MM.1S (cell line): ENCODE measurements at regions not wholly inside any gene's neighbourhood (a gene's known extent, or its start where the extent isn't known, plus 50 kb on each side); places are given as distances from the start of the nearest gene placed in this dataset.

ENCODE experiments used
- DNase-seq: peaks from one replicate; pipeline ENCODE4 v3.0.0-alpha.2; 2015
- H2AFZ ChIP-seq: fragments of 300-600 bp; sonication (generic); 2 replicates; pipeline ENCODE4 v1.6.0; 2016; ENCODE audit warnings: antibody characterized with exemption, low read length
- H3F3A ChIP-seq: fragments of 300-600 bp; sonication (generic); 2 replicates; pipeline ENCODE4 v1.6.1; 2016; ENCODE audit warnings: mild to moderate bottlenecking, antibody characterized with exemption, low read length, moderate library complexity, mixed read lengths; ENCODE audit not compliant: insufficient read depth
- H3K27ac ChIP-seq: fragments of 300-600 bp; sonication (generic); 2 replicates; pipeline ENCODE4 v1.5.1; 2016; ENCODE audit warnings: mild to moderate bottlenecking, low read length
- H3K27me3 ChIP-seq: fragments of 300-600 bp; sonication (generic); replicated peaks from 2 replicates; pipeline ENCODE4 v1.6.0; 2016; ENCODE audit warnings: low read length; ENCODE audit not compliant: insufficient read depth
- H3K36me3 ChIP-seq: fragments of 300-600 bp; sonication (generic); replicated peaks from 2 replicates; pipeline ENCODE4 v1.6.1; 2016; ENCODE audit warnings: mild to moderate bottlenecking, low read length, mixed read lengths; ENCODE audit not compliant: insufficient read depth
- H3K4me1 ChIP-seq: fragments of 300-600 bp; sonication (generic); 2 replicates; pipeline ENCODE4 v1.6.1; 2016; ENCODE audit warnings: low read length, mixed read lengths
- H3K4me2 ChIP-seq: fragments of 300-600 bp; sonication (generic); 2 replicates; pipeline ENCODE4 v1.6.0; 2016; ENCODE audit warnings: low read depth, low read length
- H3K4me3 ChIP-seq: fragments of 300-600 bp; sonication (generic); 2 replicates; pipeline ENCODE4 v1.5.1; 2016; ENCODE audit warnings: low read length, mixed read lengths
- H3K79me2 ChIP-seq: fragments of 300-600 bp; sonication (generic); 2 replicates; pipeline ENCODE4 v1.6.1; 2016; ENCODE audit warnings: mixed run types, low read length, mixed read lengths
- H3K9ac ChIP-seq: fragments of 300-600 bp; sonication (generic); 2 replicates; pipeline ENCODE4 v1.6.1; 2016; ENCODE audit warnings: low read length, mixed read lengths
- H3K9me2 ChIP-seq: fragments of 300-600 bp; sonication (generic); replicated peaks from 2 replicates; pipeline ENCODE4 v1.6.1; 2016; ENCODE audit warnings: mild to moderate bottlenecking, low read length, mixed read lengths; ENCODE audit not compliant: insufficient read depth
- H3K9me3 ChIP-seq: fragments of 300-600 bp; sonication (generic); replicated peaks from 2 replicates; pipeline ENCODE4 v1.6.1; 2016; ENCODE audit warnings: mild to moderate bottlenecking, low read length, mixed read lengths; ENCODE audit not compliant: insufficient read depth
- H4K20me1 ChIP-seq: fragments of 300-600 bp; sonication (generic); 2 replicates; pipeline ENCODE4 v1.6.1; 2016; ENCODE audit warnings: mild to moderate bottlenecking, low read length, moderate library complexity, mixed read lengths; ENCODE audit not compliant: insufficient read depth
- CTCF ChIP-seq: fragments of 300-600 bp; sonication (generic); IDR thresholded peaks from 2 replicates; pipeline ENCODE4 v1.5.1; 2016; ENCODE audit warnings: antibody characterized with exemption, low read length, mixed read lengths
- EZH2 ChIP-seq: fragments of 300-600 bp; sonication (generic); optimal IDR thresholded peaks from 2 replicates; pipeline ENCODE3; 2017; ENCODE audit warnings: low read depth, mild to moderate bottlenecking, antibody characterized with exemption, low read length, mixed read lengths
- EZH2phosphoT487 ChIP-seq: fragments of 300-600 bp; sonication (generic); IDR thresholded peaks from 2 replicates; pipeline ENCODE4 v1.6.1; 2018; ENCODE audit warnings: antibody characterized with exemption, low read length

DNA sequence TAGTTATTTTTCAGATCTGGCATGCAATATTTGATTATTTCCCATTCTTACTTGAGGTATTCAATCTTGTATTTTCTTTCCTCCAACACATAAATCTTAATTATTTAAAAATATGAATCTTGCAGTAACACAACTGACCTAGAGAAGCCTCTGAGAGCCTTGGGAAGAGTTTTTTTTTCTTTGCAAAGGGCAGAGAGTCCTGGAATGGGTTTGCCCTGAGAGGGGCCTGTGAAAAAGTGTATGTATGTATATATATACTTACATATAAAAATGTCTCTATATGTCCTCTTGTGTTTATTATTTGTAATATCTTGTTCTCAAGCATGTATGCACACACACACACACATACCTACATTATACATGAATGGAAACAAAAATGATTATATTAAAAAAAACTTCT, 801.2 kb upstream of the SLITRK1 start:
- Histone ChIP-seq H4K20me1 (no peaks in the 10 kb centered on the region), H3K9ac (no peak overlapping the region), H3K79me2 (no peaks in the 10 kb centered on the region), H3F3A (no peaks in the 10 kb centered on the region), H3K4me2 (no peak overlapping the region), H3K36me3 (no peaks in the 10 kb centered on the region), H3K27me3 (no peaks in the 10 kb centered on the region), H3K9me3 (no peaks in the 10 kb centered on the region), H3K4me1 (no peaks in the 10 kb centered on the region), H3K4me3 (no peak overlapping the region), H3K9me2 (no peaks in the 10 kb centered on the region), H2AFZ (no peak overlapping the region), H3K27ac (no peak overlapping the region)
- no peak for DNase-seq
- TF ChIP-seq CTCF (no peak), EZH2phosphoT487 (no peak), EZH2 (no peak)

GRCh38 chr13:84677836-84678235, 795.6 kb upstream of the SLITRK1 start:
- no peak overlapping the region for H3K27ac ChIP-seq
- H3K9me3 ChIP-seq = no peaks in the 10 kb centered on the region
- no peak overlapping the region for H3K4me3 ChIP-seq
- H3K79me2 ChIP-seq = no peaks in the 10 kb centered on the region
- H3K9ac ChIP-seq = no peak overlapping the region
- H3K27me3 ChIP-seq = no peaks in the 10 kb centered on the region
- no peak overlapping the region for H2AFZ ChIP-seq
- H3K36me3 ChIP-seq = no peaks in the 10 kb centered on the region
- H3K9me2 ChIP-seq = no peaks in the 10 kb centered on the region
- no peaks in the 10 kb centered on the region for H3F3A ChIP-seq
- H3K4me1 ChIP-seq = no peaks in the 10 kb centered on the region
- DNase-seq = no peak
- H4K20me1 ChIP-seq = no peaks in the 10 kb centered on the region
- no peak for TF ChIP-seq CTCF
- no peak for TF ChIP-seq EZH2
- no peak for TF ChIP-seq EZH2phosphoT487
- no peak overlapping the region for H3K4me2 ChIP-seq

DNA sequence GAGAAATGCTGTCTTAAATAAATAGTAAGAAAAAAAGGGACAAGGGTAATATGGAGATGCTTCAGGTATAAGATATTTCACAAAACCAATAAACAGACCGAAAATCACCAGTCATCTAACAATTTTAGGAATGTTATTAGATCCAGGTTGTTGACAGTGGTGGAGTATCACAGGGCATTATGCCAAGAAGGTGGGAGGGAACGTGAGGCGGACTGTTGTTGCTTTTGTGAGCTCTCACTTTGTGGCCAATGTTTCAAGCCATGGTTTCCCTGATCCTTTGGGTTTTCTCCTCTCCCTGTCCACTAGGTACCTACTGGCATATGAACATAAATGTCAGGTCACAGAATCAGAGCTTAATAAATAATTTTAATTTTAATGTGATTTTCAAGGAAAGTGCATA, 790.3 kb upstream of the SLITRK1 start:
- TF ChIP-seq CTCF = no peak
- no peak for TF ChIP-seq EZH2phosphoT487
- TF ChIP-seq EZH2 = no peak
- no peak overlapping the region for H3K4me3 ChIP-seq
- H3K9me3 ChIP-seq = no peaks in the 10 kb centered on the region
- no peaks in the 10 kb centered on the region for H3F3A ChIP-seq
- H3K36me3 ChIP-seq = no peaks in the 10 kb centered on the region
- no peaks in the 10 kb centered on the region for H3K9me2 ChIP-seq
- no peaks in the 10 kb centered on the region for H3K4me1 ChIP-seq
- H2AFZ ChIP-seq = no peak overlapping the region
- H4K20me1 ChIP-seq = no peaks in the 10 kb centered on the region
- H3K79me2 ChIP-seq = no peaks in the 10 kb centered on the region
- H3K4me2 ChIP-seq = no peak overlapping the region
- no peak overlapping the region for H3K27ac ChIP-seq
- H3K27me3 ChIP-seq = no peaks in the 10 kb centered on the region
- no peak for DNase-seq
- no peak overlapping the region for H3K9ac ChIP-seq

DNA sequence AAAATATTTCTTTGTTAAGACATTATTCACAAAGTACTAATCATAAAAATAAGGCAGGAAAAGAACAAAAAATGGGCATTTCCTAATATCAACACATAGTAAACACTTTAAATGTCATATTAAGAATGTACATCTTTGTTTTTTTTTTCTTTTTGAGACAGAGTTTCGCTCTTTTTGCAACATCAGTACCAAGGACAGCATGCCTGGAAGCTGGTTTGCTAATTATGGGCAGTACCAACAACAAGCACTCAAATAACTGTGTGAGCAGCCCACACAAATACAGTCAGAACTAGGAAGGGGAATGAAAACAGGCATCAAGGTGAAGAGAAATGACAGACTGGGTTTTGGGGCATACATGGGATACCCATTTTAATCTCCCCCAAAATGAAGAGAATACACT, 788.0 kb upstream of the SLITRK1 start:
- H3K4me3 ChIP-seq = no peak overlapping the region
- TF ChIP-seq CTCF (no peak), EZH2phosphoT487 (no peak)
- no peaks in the 10 kb centered on the region for H3F3A ChIP-seq
- H3K9me3 ChIP-seq = no peaks in the 10 kb centered on the region
- H3K4me1 ChIP-seq = no peaks in the 10 kb centered on the region
- no peak for DNase-seq
- H3K36me3 ChIP-seq = no peaks in the 10 kb centered on the region
- no peak overlapping the region for H3K27ac ChIP-seq
- no peak overlapping the region for H3K4me2 ChIP-seq
- no peaks in the 10 kb centered on the region for H3K79me2 ChIP-seq
- no peaks in the 10 kb centered on the region for H3K27me3 ChIP-seq
- no peak overlapping the region for H2AFZ ChIP-seq
- H3K9me2 ChIP-seq = no peaks in the 10 kb centered on the region
- no peaks in the 10 kb centered on the region for H4K20me1 ChIP-seq
- no peak overlapping the region for H3K9ac ChIP-seq
